A673 (cell line): ENCODE measurements at regions not wholly inside any gene's neighbourhood (a gene's known extent, or its start where the extent isn't known, plus 50 kb on each side); places are given as distances from the start of the nearest gene placed in this dataset.

ENCODE experiments used
- BruUV-seq: library from RNA; stranded (reverse); fragments of 400-500 nt; replicated peaks from 2 replicates; lab custom pipeline; 2021; lab: Mats Ljungman, UMichigan
- CTCF ChIA-PET: fragments of 300-600 bp; sonication (Branson Sonifier 250); formaldehyde crosslinking; loops from one replicate; lab custom pipeline; 2022; ENCODE audit warnings: antibody characterized with exemption; lab: Charles Lee
- POLR2A ChIA-PET: fragments of 300-600 bp; sonication (Branson Sonifier 250); formaldehyde crosslinking; loops from one replicate; lab custom pipeline; 2022; ENCODE audit warnings: antibody characterized with exemption; ENCODE audit not compliant: low non-redundant PET; lab: Charles Lee
- DNase-seq: peaks from one replicate; pipeline ENCODE4 v3.0.0-alpha.2; 2015; ENCODE audit warnings: low spot score
- H3K27ac ChIP-seq: fragments of 200-600 bp; sonication (generic); 2 replicates; pipeline ENCODE4 v1.5.1; 2016; ENCODE audit warnings: mixed run types, low read depth, mild to moderate bottlenecking, mixed read lengths, antibody characterized with exemption, low read length; ENCODE audit not compliant: poor library complexity, severe bottlenecking
- H3K27me3 ChIP-seq: fragments of 200-600 bp; sonication (generic); replicated peaks from 2 replicates; pipeline ENCODE4 v1.6.1; 2017; ENCODE audit warnings: mixed run types, low read depth, mild to moderate bottlenecking, mixed read lengths, antibody characterized with exemption, low read length; ENCODE audit not compliant: insufficient read depth, poor library complexity
- H3K36me3 ChIP-seq: fragments of 200-600 bp; sonication (generic); 2 replicates; pipeline ENCODE4 v1.6.1; 2016; ENCODE audit warnings: mixed run types, mild to moderate bottlenecking, mixed read lengths, antibody characterized with exemption, low read length; ENCODE audit not compliant: insufficient read depth, poor library complexity, severe bottlenecking
- H3K4me1 ChIP-seq: fragments of 200-600 bp; sonication (generic); 2 replicates; pipeline ENCODE4 v1.6.1; 2017; ENCODE audit warnings: mixed run types, mild to moderate bottlenecking, mixed read lengths, antibody characterized with exemption, low read length; ENCODE audit not compliant: insufficient read depth, poor library complexity, severe bottlenecking
- H3K4me3 ChIP-seq: fragments of 200-600 bp; sonication (generic); 2 replicates; pipeline ENCODE4 v1.5.1; 2016; ENCODE audit warnings: low read depth, mixed run types, mild to moderate bottlenecking, mixed read lengths, low read length; ENCODE audit not compliant: poor library complexity, severe bottlenecking
- H3K9me3 ChIP-seq: fragments of 200-600 bp; sonication (generic); 2 replicates; pipeline ENCODE4 v1.6.1; 2016; ENCODE audit warnings: mixed run types, low read depth, mild to moderate bottlenecking, mixed read lengths, antibody characterized with exemption, low read length; ENCODE audit not compliant: poor library complexity, severe bottlenecking
- CTCF ChIP-seq: fragments of 300-800, 200-600 bp; sonication (generic); conservative IDR thresholded peaks from 2 replicates; pipeline ENCODE4 v1.5.1; 2017; ENCODE audit warnings: low read depth, mild to moderate bottlenecking, antibody characterized with exemption, low read length, moderate library complexity, mixed read lengths
- EZH2 ChIP-seq: fragments of 200-600 bp; sonication (generic); IDR thresholded peaks from 2 replicates; pipeline ENCODE4 v1.6.1; 2017; ENCODE audit warnings: borderline replicate concordance, low read depth, mild to moderate bottlenecking, mixed read lengths, antibody characterized with exemption, low read length; ENCODE audit not compliant: poor library complexity, severe bottlenecking
- intact Hi-C: fragments of 100-400 bp; cut with micrococcal nuclease; formaldehyde crosslinking; loops from one replicate; pipeline ENCODE4 v1.10.0; 2022; ENCODE audit not compliant: unreplicated experiment

- H3K4me3 ChIP-seq = no peak overlapping the region
- H3K36me3 ChIP-seq = no peaks in the 10 kb centered on the region
- TF ChIP-seq EZH2 (no peak), CTCF (no peak)
- H3K9me3 ChIP-seq = no peaks in the 10 kb centered on the region
- BruUV-seq = no TSS peak
- POLR2A ChIA-PET = no interaction called here
- no peaks in the 10 kb centered on the region for H3K4me1 ChIP-seq
- CTCF ChIA-PET = no interaction called here
- intact Hi-C loops = no loop called here
- no peak overlapping the region for H3K27ac ChIP-seq
- no peak for DNase-seq
- H3K27me3 ChIP-seq = no peaks in the 10 kb centered on the region
Measured at GRCh38 chr11:22479208-22479607, 141.0 kb downstream of the SLC17A6 start.

GRCh38 chr11:22478169-22478568 lies 140.0 kb downstream of the SLC17A6 start:
- intact Hi-C loops = no loop called here
- no peaks in the 10 kb centered on the region for H3K27me3 ChIP-seq
- no TSS peak for BruUV-seq
- CTCF ChIA-PET = no interaction called here
- DNase-seq = no peak
- no peak overlapping the region for H3K4me3 ChIP-seq
- TF ChIP-seq EZH2 = no peak
- no peak for TF ChIP-seq CTCF
- no peak overlapping the region for H3K27ac ChIP-seq
- POLR2A ChIA-PET = no interaction called here
- H3K9me3 ChIP-seq = no peaks in the 10 kb centered on the region
- no peaks in the 10 kb centered on the region for H3K36me3 ChIP-seq
- no peaks in the 10 kb centered on the region for H3K4me1 ChIP-seq

GRCh38 chr11:22477312-22477711 lies 139.1 kb downstream of the SLC17A6 start:
- no TSS peak for BruUV-seq
- intact Hi-C loops = no loop called here

More at GRCh38 chr11:22477312-22477711, 139.1 kb downstream of the SLC17A6 start:
- Histone ChIP-seq H3K4me3 (no peak overlapping the region), H3K36me3 (no peaks in the 10 kb centered on the region), H3K27ac (no peak overlapping the region), H3K9me3 (no peaks in the 10 kb centered on the region), H3K4me1 (no peaks in the 10 kb centered on the region), H3K27me3 (no peaks in the 10 kb centered on the region)
- CTCF ChIA-PET = no interaction called here
- TF ChIP-seq CTCF (no peak), EZH2 (no peak)
- POLR2A ChIA-PET = no interaction called here
- DNase-seq = no peak
